NB4 (cell line): ENCODE measurements at regions not wholly inside any gene's neighbourhood (a gene's known extent, or its start where the extent isn't known, plus 50 kb on each side); places are given as distances from the start of the nearest gene placed in this dataset.

Experiments used
- DNase-seq: peaks from one replicate; pipeline ENCODE4 v3.0.0; 2010; ENCODE audit warnings: low read depth
- H3K4me3 ChIP-seq: one replicate; pipeline ENCODE4 v1.5.1; 2011; ENCODE audit warnings: mild to moderate bottlenecking, low read depth, low read length, moderate library complexity
- MYC ChIP-seq: IDR thresholded peaks from 2 replicates; pipeline ENCODE4 v1.6.1; 2011; ENCODE audit warnings: low read depth, low read length
- POLR2A ChIP-seq: IDR thresholded peaks from 2 replicates; pipeline ENCODE4 v1.6.1; 2011; ENCODE audit warnings: mild to moderate bottlenecking; ENCODE audit not compliant: insufficient read length; ENCODE audit errors: extremely low read depth
- TF ChIP-seq, protein P1 (sequence below): IDR thresholded peaks from one replicate; pipeline ENCODE4 v1.5.1; 2012; ENCODE audit warnings: low read depth, low read length
- TF ChIP-seq, protein P2 (sequence below): IDR thresholded peaks from 2 replicates; pipeline ENCODE4 v1.6.1; 2011; ENCODE audit warnings: low read depth, low read length

GRCh38 chr13:44763615-44764301 is 187.6 kb upstream of the TSC22D1 start:
- no peak for TF ChIP-seq MYC
- TF ChIP-seq, protein P1, sequence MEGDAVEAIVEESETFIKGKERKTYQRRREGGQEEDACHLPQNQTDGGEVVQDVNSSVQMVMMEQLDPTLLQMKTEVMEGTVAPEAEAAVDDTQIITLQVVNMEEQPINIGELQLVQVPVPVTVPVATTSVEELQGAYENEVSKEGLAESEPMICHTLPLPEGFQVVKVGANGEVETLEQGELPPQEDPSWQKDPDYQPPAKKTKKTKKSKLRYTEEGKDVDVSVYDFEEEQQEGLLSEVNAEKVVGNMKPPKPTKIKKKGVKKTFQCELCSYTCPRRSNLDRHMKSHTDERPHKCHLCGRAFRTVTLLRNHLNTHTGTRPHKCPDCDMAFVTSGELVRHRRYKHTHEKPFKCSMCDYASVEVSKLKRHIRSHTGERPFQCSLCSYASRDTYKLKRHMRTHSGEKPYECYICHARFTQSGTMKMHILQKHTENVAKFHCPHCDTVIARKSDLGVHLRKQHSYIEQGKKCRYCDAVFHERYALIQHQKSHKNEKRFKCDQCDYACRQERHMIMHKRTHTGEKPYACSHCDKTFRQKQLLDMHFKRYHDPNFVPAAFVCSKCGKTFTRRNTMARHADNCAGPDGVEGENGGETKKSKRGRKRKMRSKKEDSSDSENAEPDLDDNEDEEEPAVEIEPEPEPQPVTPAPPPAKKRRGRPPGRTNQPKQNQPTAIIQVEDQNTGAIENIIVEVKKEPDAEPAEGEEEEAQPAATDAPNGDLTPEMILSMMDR = no peak
- no peak for TF ChIP-seq POLR2A
- TF ChIP-seq, protein P2, sequence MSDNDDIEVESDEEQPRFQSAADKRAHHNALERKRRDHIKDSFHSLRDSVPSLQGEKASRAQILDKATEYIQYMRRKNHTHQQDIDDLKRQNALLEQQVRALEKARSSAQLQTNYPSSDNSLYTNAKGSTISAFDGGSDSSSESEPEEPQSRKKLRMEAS = no peak
- H3K4me3 ChIP-seq = no peak overlapping the region
- DNase-seq = no peak

DNA sequence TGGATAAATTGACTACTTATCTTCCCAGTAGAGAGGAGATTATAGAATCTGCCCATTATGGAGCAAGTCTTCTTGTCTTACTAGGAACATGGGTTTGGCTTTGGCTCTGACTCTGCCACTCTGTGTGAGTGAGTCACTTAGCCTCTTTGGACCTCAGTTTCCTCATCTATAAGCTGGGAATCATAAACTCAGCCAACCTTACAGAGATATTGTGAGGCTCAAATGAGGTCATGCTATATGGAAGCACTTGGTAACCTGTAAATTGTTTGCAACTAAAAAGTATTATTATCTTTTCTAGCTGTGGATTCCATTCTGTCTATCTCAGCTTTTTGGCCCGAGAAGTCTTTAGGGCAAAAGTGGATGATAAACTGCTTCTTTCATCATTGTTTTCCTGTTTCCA is 186.8 kb upstream of the TSC22D1 start:
- TF ChIP-seq, protein P2 = no peak
- TF ChIP-seq, protein P1 = no peak
- DNase-seq = no peak
- H3K4me3 ChIP-seq = no peak overlapping the region

DNA sequence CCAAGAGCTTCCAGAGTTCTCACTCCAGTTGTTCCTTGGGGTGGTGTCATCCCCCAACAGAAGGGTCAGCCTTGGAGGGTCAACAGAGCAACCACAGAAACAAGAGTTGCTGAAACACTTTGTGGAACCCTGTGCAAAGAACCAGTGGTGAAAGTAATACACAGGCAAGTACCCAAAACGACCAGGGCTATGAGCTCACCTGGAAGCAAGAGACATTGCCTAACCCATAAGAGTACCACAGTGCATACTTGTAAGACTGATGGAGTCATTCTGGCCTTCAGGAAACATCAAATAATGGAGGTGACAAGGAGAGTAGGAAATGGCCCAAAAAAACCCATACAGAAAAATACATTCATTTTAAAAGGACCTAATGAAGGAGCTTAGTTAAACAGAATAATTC is 184.3 kb upstream of the TSC22D1 start:
- TF ChIP-seq, protein P1 = no peak
- no peak for TF ChIP-seq POLR2A
- TF ChIP-seq, protein P2 = no peak
- TF ChIP-seq MYC = no peak
- no peak for DNase-seq
- no peak overlapping the region for H3K4me3 ChIP-seq

GRCh38 chr13:44759384-44760360 is 183.5 kb upstream of the TSC22D1 start:
- H3K4me3 ChIP-seq = no peak overlapping the region
- TF ChIP-seq POLR2A = no peak
- TF ChIP-seq, protein P2 = no peak
- TF ChIP-seq, protein P1 = no peak
- no peak for DNase-seq

DNA sequence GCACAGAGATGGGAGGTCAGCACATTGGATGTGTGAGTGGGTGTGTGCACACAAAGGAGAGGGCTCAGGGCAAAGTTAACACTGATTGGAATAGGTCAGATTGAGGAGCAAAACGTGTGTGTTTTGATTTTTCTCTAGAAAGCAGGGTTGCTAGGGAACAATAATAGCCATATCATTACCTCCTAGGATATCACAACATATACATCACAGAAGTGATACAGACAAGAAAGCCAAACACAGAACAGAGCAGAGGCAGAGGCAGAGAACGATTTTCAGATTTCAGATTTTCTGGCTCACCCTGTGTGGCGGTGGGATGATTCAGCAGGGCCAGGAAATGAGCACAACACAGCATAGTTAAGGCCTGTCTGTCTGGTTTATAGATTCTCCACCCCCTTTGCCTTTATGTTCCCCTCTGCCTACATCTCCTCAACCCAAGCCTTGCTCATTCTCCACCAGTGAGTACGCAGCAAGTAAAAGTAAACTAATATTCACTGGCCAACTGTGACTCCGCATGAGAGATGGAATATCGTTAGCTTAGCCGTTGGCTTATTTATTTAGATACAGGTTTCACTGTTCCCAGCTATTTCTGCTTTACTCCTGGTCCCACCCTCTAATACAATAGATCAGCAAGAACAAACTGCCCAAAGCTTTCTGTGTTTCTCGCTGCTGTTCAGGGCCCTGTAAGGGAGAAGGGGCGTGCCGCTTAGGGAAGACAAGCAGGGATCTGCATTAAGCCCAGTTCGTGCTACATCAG is 182.7 kb upstream of the TSC22D1 start:
- TF ChIP-seq, protein P2 = no peak
- TF ChIP-seq MYC = no peak
- TF ChIP-seq POLR2A = no peak
- TF ChIP-seq, protein P1 = no peak
- no peak overlapping the region for H3K4me3 ChIP-seq
- DNase-seq = no peak
